ENCODE measurements at regions not wholly inside any gene's neighbourhood (a gene's known extent, or its start where the extent isn't known, plus 50 kb on each side); places are given as distances from the start of the nearest gene placed in this dataset.

- no peak for DNase-seq (ENCODE audit: low spot score, unreplicated experiment)
- no peaks in the 10 kb centered on the region for H3K27me3 Mint-ChIP-seq
- H3K27ac Mint-ChIP-seq: no peak overlapping the region
- no peaks in the 10 kb centered on the region for H3K9me3 Mint-ChIP-seq (ENCODE audit: low read depth)
- no peak for TF ChIP-seq CTCF (IDR thresholded peaks at IDR 0.05; ENCODE audit: unreplicated experiment)
- H3K4me1 Mint-ChIP-seq (ENCODE audit: low read depth): peaks cover 2% of the 10 kb centered on the region
- H3K4me3 Mint-ChIP-seq (ENCODE audit: low read depth): no peak overlapping the region
- no peaks in the 10 kb centered on the region for H3K36me3 Mint-ChIP-seq (ENCODE audit: insufficient read depth)
Observed at GRCh38 chr5:88955403-88955802, 72.4 kb upstream of the MEF2C start.

GRCh38 chr5:88954511-88954910 lies 71.5 kb upstream of the MEF2C start:
- Mint-ChIP-seq H3K4me3 (ENCODE audit: low read depth) (no peak overlapping the region), H3K27me3 (no peaks in the 10 kb centered on the region), H3K9me3 (ENCODE audit: low read depth) (no peaks in the 10 kb centered on the region), H3K27ac (no peak overlapping the region), H3K36me3 (ENCODE audit: insufficient read depth) (no peaks in the 10 kb centered on the region), H3K4me1 (ENCODE audit: low read depth) (peaks cover 2% of the 10 kb centered on the region)
- TF ChIP-seq CTCF (IDR thresholded peaks at IDR 0.05; ENCODE audit: unreplicated experiment): no peak
- no peak for DNase-seq (ENCODE audit: low spot score, unreplicated experiment)

DNA sequence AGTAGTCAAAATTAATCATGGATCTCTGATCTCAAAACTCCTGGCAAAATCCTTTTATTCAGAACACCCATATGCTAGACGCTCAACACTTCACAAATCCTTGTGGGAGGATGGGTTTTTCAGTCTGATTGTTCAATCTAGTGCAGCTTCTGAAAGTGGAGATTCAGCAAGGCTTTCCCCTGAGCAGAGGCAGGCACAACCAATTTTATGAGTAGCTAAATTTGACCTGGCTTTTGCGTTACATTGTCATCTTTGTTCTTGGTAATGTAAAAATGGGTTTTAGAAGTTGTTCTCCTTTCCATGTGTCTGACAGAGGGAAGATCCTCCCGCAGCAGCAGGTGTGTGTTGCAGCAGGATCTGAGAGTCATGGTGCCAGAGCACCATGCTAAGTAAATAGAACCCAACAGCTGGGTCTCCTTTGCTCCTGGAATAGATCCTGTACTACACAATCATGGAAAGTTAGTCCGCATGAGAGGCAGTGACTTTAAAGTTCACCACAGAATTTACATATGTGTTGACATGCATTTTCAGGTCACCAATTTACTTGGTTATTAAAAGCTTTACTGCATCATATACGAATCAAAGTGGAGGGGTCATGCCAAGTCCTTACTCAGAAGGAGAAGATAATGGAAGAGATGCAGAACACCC lies 70.1 kb upstream of the MEF2C start:
- Mint-ChIP-seq H3K27ac (no peak overlapping the region), H3K4me1 (ENCODE audit: low read depth) (peaks cover 2% of the 10 kb centered on the region)

GRCh38 chr5:88952344-88952743 lies 69.4 kb upstream of the MEF2C start:
- Mint-ChIP-seq H3K4me3 (ENCODE audit: low read depth) (no peak overlapping the region), H3K4me1 (ENCODE audit: low read depth) (peaks cover 2% of the 10 kb centered on the region), H3K27me3 (peaks cover 6% of the 10 kb centered on the region), H3K36me3 (ENCODE audit: insufficient read depth) (no peaks in the 10 kb centered on the region), H3K27ac (no peak overlapping the region), H3K9me3 (ENCODE audit: low read depth) (no peaks in the 10 kb centered on the region)
- no peak for DNase-seq (ENCODE audit: low spot score, unreplicated experiment)
- TF ChIP-seq CTCF (IDR thresholded peaks at IDR 0.05; ENCODE audit: unreplicated experiment): no peak

More for the DNA sequence above, 70.1 kb upstream of the MEF2C start:
- Mint-ChIP-seq H3K9me3 (ENCODE audit: low read depth) (no peaks in the 10 kb centered on the region), H3K4me3 (ENCODE audit: low read depth) (no peak overlapping the region), H3K36me3 (ENCODE audit: insufficient read depth) (no peaks in the 10 kb centered on the region), H3K27me3 (peaks cover 2% of the 10 kb centered on the region)
- DNase-seq (ENCODE audit: low spot score, unreplicated experiment): no peak
- no peak for TF ChIP-seq CTCF (IDR thresholded peaks at IDR 0.05; ENCODE audit: unreplicated experiment)

DNA sequence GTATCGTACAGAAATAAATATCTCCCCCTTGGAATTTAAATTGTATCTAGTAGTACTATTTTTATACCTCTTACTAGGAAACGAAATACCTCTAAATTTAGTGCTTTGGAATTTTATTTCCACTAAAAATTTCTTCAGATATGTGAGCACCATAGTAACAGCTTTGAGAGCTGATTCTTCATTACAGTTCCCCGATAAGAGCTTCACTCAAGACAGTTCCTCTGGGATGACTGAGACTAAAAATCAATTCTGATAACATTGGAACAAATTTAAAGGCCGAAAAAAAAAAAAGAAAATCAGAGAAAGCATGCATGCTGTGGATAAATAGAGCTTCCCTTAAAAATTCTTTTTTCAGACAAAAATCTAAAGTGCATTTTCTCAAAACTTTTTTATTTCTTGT lies 68.5 kb upstream of the MEF2C start:
- Mint-ChIP-seq H3K27me3 (peaks cover 6% of the 10 kb centered on the region), H3K27ac (no peak overlapping the region), H3K9me3 (ENCODE audit: low read depth) (no peaks in the 10 kb centered on the region), H3K4me3 (ENCODE audit: low read depth) (no peak overlapping the region), H3K36me3 (ENCODE audit: insufficient read depth) (no peaks in the 10 kb centered on the region), H3K4me1 (ENCODE audit: low read depth) (peaks cover 2% of the 10 kb centered on the region)
- no peak for DNase-seq (ENCODE audit: low spot score, unreplicated experiment)
- no peak for TF ChIP-seq CTCF (IDR thresholded peaks at IDR 0.05; ENCODE audit: unreplicated experiment)
